ENCODE measurements at regions not wholly inside any gene's neighbourhood (a gene's known extent, or its start where the extent isn't known, plus 50 kb on each side); places are given as distances from the start of the nearest gene placed in this dataset.

GRCh38 chr11:130779267-130779666, 137.0 kb downstream of the SNX19 start:
- TF ChIP-seq EZH2 (IDR thresholded peaks at IDR 0.05; ENCODE audit: borderline replicate concordance, low read depth, low read length, severe bottlenecking) (no peak), CTCF (IDR thresholded peaks at IDR 0.05; ENCODE audit: borderline replicate concordance, extremely low read depth, low read length, poor library complexity, severe bottlenecking) (no peak)
